ENCODE measurements at regions not wholly inside any gene's neighbourhood (a gene's known extent, or its start where the extent isn't known, plus 50 kb on each side); places are given as distances from the start of the nearest gene placed in this dataset.

DNA sequence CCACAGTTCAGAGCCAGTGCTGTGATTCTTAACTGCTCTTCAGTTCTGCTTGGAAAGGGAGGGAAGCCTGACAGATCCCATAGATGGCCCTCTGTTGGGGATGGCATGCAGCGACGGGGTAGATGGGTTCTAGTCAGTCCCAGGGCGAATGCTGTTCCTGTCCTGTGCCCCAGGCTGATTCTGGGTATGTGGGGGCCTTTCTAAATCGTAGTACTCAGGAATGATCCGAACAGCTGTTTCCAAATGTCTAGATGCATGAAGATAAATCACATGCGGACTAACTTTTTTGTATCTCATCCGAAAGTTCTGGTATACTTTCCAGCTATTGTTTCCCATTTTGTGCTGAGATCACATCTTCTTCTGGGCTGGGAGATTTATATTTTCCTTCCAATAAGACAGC lies 186.0 kb upstream of the MKI67 start:
- H3K4me1 Mint-ChIP-seq = peaks cover 39% of the 10 kb centered on the region
- no peaks in the 10 kb centered on the region for H3K9me3 Mint-ChIP-seq
- no peaks in the 10 kb centered on the region for H3K36me3 Mint-ChIP-seq (ENCODE audit: low read depth)
- peaks cover 26% of the 10 kb centered on the region for H3K27me3 Mint-ChIP-seq (ENCODE audit: low read depth, poor library complexity)
- no peak overlapping the region for H3K27ac Mint-ChIP-seq
- H3K4me3 Mint-ChIP-seq = no peak overlapping the region
- DNase-seq = no peak
- TF ChIP-seq, protein P1, sequence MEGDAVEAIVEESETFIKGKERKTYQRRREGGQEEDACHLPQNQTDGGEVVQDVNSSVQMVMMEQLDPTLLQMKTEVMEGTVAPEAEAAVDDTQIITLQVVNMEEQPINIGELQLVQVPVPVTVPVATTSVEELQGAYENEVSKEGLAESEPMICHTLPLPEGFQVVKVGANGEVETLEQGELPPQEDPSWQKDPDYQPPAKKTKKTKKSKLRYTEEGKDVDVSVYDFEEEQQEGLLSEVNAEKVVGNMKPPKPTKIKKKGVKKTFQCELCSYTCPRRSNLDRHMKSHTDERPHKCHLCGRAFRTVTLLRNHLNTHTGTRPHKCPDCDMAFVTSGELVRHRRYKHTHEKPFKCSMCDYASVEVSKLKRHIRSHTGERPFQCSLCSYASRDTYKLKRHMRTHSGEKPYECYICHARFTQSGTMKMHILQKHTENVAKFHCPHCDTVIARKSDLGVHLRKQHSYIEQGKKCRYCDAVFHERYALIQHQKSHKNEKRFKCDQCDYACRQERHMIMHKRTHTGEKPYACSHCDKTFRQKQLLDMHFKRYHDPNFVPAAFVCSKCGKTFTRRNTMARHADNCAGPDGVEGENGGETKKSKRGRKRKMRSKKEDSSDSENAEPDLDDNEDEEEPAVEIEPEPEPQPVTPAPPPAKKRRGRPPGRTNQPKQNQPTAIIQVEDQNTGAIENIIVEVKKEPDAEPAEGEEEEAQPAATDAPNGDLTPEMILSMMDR (IDR thresholded peaks at IDR 0.05) = no peak

DNA sequence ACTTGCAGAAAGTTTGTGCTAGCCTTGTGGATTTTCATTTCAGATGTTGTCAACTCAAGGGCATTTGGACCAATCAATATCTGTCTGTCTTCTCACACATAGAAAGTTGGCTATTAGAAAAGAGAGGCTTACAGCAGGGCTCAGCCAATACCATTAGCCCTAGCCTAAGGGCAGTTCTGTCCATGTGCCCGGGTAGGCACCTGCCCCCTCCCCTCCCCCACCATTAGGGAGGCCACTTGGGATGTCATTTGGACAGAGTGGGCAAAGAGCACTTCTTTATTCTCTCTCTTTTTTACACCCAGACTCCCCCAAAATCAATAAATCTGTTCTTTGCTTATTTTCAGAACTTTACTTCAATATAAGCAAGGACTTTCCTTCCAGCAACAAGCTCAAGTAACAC lies 188.5 kb upstream of the MKI67 start:
- H3K4me3 Mint-ChIP-seq = no peak overlapping the region
- peaks cover 23% of the 10 kb centered on the region for H3K27me3 Mint-ChIP-seq (ENCODE audit: low read depth, poor library complexity)
- DNase-seq = no peak
- TF ChIP-seq, protein P1 (IDR thresholded peaks at IDR 0.05) = no peak
- H3K4me1 Mint-ChIP-seq = peaks cover 48% of the 10 kb centered on the region
- no peaks in the 10 kb centered on the region for H3K36me3 Mint-ChIP-seq (ENCODE audit: low read depth)
- H3K9me3 Mint-ChIP-seq = no peaks in the 10 kb centered on the region
- H3K27ac Mint-ChIP-seq = no peak overlapping the region

DNA sequence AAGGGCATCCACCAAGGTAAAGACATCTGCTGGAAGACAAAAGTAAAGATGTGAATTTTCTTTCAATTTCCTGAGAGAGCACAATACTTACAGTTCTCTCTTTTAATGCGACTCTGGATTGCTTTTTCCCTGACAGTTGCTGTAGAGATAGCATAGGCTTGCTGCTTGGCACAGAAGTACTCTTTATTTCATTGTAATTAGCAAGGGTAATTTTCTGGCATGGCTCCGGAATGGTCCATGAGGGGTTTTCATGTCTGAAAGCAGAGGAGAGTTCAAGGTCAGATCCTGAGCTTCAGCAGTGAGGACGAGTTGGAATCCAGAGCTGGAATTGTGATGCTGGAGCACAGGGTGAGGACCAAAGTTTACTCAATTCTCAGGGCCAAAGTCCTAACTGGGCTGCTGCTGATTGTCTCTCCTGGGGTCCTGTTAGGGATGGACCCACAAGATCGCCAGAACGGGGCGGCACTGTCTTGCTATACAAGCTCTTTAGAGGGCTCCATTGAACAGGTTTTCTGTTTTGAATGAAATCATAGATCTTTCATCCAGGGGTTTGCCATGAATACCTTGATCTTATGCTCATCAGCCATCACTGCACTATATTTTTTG lies 190.0 kb upstream of the MKI67 start:
- H3K27me3 Mint-ChIP-seq (ENCODE audit: low read depth, poor library complexity) = peaks cover 19% of the 10 kb centered on the region
- no peak overlapping the region for H3K27ac Mint-ChIP-seq
- H3K4me1 Mint-ChIP-seq = peaks cover 34% of the 10 kb centered on the region
- H3K9me3 Mint-ChIP-seq = no peaks in the 10 kb centered on the region
- TF ChIP-seq, protein P1 (IDR thresholded peaks at IDR 0.05) = no peak
- no peaks in the 10 kb centered on the region for H3K36me3 Mint-ChIP-seq (ENCODE audit: low read depth)
- DNase-seq = no peak
- H3K4me3 Mint-ChIP-seq = no peak overlapping the region

DNA sequence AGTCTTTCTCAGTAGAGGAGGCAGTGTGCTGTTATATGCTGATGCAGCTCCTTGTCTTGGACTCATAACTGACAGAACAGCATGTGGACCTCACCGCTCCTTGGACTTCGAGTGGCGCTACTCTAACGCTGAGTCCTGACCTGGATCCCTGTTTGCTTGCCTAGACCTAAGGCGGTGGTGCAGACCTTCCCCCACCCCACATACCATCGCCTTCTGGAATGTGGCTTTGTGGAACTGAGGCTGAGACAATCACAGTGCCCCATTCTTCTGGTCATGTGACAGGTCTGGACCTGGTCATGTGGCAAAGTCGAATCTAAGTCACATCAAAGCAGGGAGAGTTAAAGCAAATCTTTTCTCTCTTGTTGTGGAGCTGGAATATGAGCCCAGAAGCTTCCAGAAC lies 190.7 kb upstream of the MKI67 start:
- no peak for DNase-seq
- TF ChIP-seq, protein P1 (IDR thresholded peaks at IDR 0.05) = no peak
- no peak overlapping the region for H3K27ac Mint-ChIP-seq
- H3K9me3 Mint-ChIP-seq = no peaks in the 10 kb centered on the region
- peaks cover 20% of the 10 kb centered on the region for H3K27me3 Mint-ChIP-seq (ENCODE audit: low read depth, poor library complexity)
- H3K4me3 Mint-ChIP-seq = no peak overlapping the region
- peaks cover 27% of the 10 kb centered on the region for H3K4me1 Mint-ChIP-seq
- H3K36me3 Mint-ChIP-seq (ENCODE audit: low read depth) = no peaks in the 10 kb centered on the region

DNA sequence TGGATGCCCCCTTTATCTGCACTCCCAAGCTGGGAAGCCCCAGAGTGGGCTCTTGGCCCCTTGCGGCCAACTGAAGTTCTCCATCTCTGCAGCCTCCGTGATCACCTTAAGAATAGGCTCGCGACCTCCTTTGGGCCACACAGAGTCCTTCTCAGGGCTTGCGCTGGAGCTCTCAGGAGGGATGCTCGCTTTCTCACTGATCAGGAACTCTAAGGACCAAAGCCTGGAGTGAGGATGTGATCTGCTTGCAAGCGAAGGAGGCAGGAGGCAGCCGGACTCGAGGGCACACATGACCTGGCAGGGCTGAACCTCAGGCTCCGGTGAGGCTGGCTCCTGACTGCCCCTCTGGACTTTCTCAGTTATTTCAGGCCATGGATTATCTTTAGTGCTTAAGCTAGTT lies 192.1 kb upstream of the MKI67 start:
- no peak overlapping the region for H3K4me3 Mint-ChIP-seq
- H3K27ac Mint-ChIP-seq = no peak overlapping the region
- TF ChIP-seq, protein P1 (IDR thresholded peaks at IDR 0.05) = no peak
- H3K4me1 Mint-ChIP-seq = peaks cover 21% of the 10 kb centered on the region
- no peaks in the 10 kb centered on the region for H3K36me3 Mint-ChIP-seq (ENCODE audit: low read depth)
- DNase-seq = no peak
- peaks cover 21% of the 10 kb centered on the region for H3K27me3 Mint-ChIP-seq (ENCODE audit: low read depth, poor library complexity)
- H3K9me3 Mint-ChIP-seq = no peaks in the 10 kb centered on the region

DNA sequence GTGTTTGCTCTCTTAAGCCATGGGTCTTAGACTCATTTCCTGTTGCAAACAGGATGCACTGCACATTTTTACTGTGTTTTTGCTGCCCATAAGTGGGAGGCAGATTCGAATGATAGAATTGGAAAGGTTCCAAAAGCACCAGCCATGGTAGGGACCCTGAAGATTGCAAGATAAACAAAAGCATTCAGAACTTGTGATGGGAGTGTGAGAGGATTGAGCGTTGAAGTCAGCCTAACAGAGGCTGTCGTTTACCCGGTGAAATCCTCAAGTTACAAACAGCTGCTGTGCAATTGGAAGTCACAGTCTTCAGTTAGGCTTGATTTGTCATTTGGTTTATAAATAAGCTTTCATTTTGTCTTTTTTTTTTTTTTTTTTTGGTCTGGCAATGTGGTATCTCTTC lies 192.7 kb upstream of the MKI67 start:
- Mint-ChIP-seq H3K27me3 (ENCODE audit: low read depth, poor library complexity) (peaks cover 21% of the 10 kb centered on the region), H3K27ac (peak overlapping the region; percentile 57), H3K4me3 (no peak overlapping the region), H3K36me3 (ENCODE audit: low read depth) (no peaks in the 10 kb centered on the region), H3K4me1 (peaks cover 18% of the 10 kb centered on the region), H3K9me3 (no peaks in the 10 kb centered on the region)
- TF ChIP-seq, protein P1 (IDR thresholded peaks at IDR 0.05) = no peak
- no peak for DNase-seq
